ENCODE measurements at regions not wholly inside any gene's neighbourhood (a gene's known extent, or its start where the extent isn't known, plus 50 kb on each side); places are given as distances from the start of the nearest gene placed in this dataset.
"Not testable (repeated sequence)": the region's sequence is repeated elsewhere in the genome, so short reads cannot be mapped to it uniquely, and the experiment has no call there.

GRCh38 chr2:155675920-155676319 lies 656.6 kb downstream of the NR4A2 start:
- DNase-seq (ENCODE audit: low read depth): no peak

- no peak for DNase-seq (ENCODE audit: low read depth)
Observed at GRCh38 chr2:155665704-155666103, 666.8 kb downstream of the NR4A2 start.

GRCh38 chr2:155663265-155663664 lies 669.3 kb downstream of the NR4A2 start:
- DNase-seq (ENCODE audit: low read depth): no peak

- no peak for DNase-seq (ENCODE audit: low read depth)
Observed at GRCh38 chr2:155662224-155662623, 670.3 kb downstream of the NR4A2 start.

GRCh38 chr2:155653176-155653575 lies 679.3 kb downstream of the NR4A2 start:
- DNase-seq (ENCODE audit: low read depth): no peak

GRCh38 chr2:155651851-155652250 lies 680.7 kb downstream of the NR4A2 start:
- no peak for DNase-seq (ENCODE audit: low read depth)

GRCh38 chr2:155645791-155646190 lies 686.7 kb downstream of the NR4A2 start:
- DNase-seq (ENCODE audit: low read depth): no peak

- DNase-seq (ENCODE audit: low read depth): no peak
Observed at GRCh38 chr2:155643056-155643775, 689.3 kb downstream of the NR4A2 start.

- DNase-seq (ENCODE audit: low read depth): no peak
Observed at GRCh38 chr2:155633887-155634570, 698.5 kb downstream of the NR4A2 start.

GRCh38 chr2:155633060-155633839 lies 699.3 kb downstream of the NR4A2 start:
- DNase-seq (ENCODE audit: low read depth): no peak

GRCh38 chr2:155630760-155631159 lies 701.8 kb downstream of the NR4A2 start:
- DNase-seq (ENCODE audit: low read depth): no peak

GRCh38 chr2:155622443-155622842 lies 710.1 kb downstream of the NR4A2 start:
- DNase-seq (ENCODE audit: low read depth): no peak

GRCh38 chr2:155600914-155601760 lies 731.4 kb downstream of the NR4A2 start:
- no peak for DNase-seq (ENCODE audit: low read depth)

- no peak for DNase-seq (ENCODE audit: low read depth)
Observed at GRCh38 chr2:155600296-155600695, 732.2 kb downstream of the NR4A2 start.

- no peak for DNase-seq (ENCODE audit: low read depth)
Observed at GRCh38 chr2:155599834-155600233, 732.7 kb downstream of the NR4A2 start.

GRCh38 chr2:155583674-155584195 lies 748.8 kb downstream of the NR4A2 start:
- DNase-seq (ENCODE audit: low read depth): no peak

GRCh38 chr2:155574941-155575340 lies 757.6 kb downstream of the NR4A2 start:
- DNase-seq (ENCODE audit: low read depth): no peak

GRCh38 chr2:155547571-155547970 lies 785.0 kb downstream of the NR4A2 start:
- DNase-seq (ENCODE audit: low read depth): no peak

- no peak for DNase-seq (ENCODE audit: low read depth)
Observed at GRCh38 chr2:155546721-155547555, 785.6 kb downstream of the NR4A2 start.

GRCh38 chr2:155539028-155539427 lies 793.5 kb downstream of the NR4A2 start:
- DNase-seq (ENCODE audit: low read depth): not testable (repeated sequence)

GRCh38 chr2:155528034-155528433 lies 804.5 kb downstream of the NR4A2 start:
- DNase-seq (ENCODE audit: low read depth): no peak

Measured in stromal cell of bone marrow (primary cell).